SU-DHL-6 (cell line): ENCODE measurements at regions not wholly inside any gene's neighbourhood (a gene's known extent, or its start where the extent isn't known, plus 50 kb on each side); places are given as distances from the start of the nearest gene placed in this dataset.

Source experiments
- H2AFZ ChIP-seq: fragments of 200-600 bp; sonication (generic); 2 replicates; pipeline ENCODE4 v1.6.1; 2014; ENCODE audit warnings: low read depth, mild to moderate bottlenecking, moderate library complexity, mixed read lengths, antibody characterized with exemption, low read length; ENCODE audit not compliant: severe bottlenecking
- H3F3A ChIP-seq: fragments of 200-600 bp; shearing (Covaris generic); 2 replicates; pipeline ENCODE4 v1.6.0; 2016; ENCODE audit warnings: antibody characterized with exemption, mild to moderate bottlenecking; ENCODE audit not compliant: insufficient read depth
- H3K27ac ChIP-seq: fragments of 200-600 bp; sonication (generic); 2 replicates; pipeline ENCODE4 v1.5.1; 2016; ENCODE audit warnings: low read depth, mild to moderate bottlenecking, low read length, moderate library complexity, mixed read lengths
- H3K27me3 ChIP-seq: fragments of 200-600 bp; sonication (generic), shearing (Covaris generic); 2 replicates; pipeline ENCODE4 v1.6.0; 2014; ENCODE audit warnings: mild to moderate bottlenecking, low read length
- H3K36me3 ChIP-seq: fragments of 200-600 bp; sonication (generic); 2 replicates; pipeline ENCODE4 v1.6.1; 2014; ENCODE audit warnings: mild to moderate bottlenecking, low read length, mixed read lengths
- H3K4me2 ChIP-seq: fragments of 300-600, 200-600 bp; shearing (Covaris generic), sonication (generic); 2 replicates; pipeline ENCODE4 v1.6.0; 2014; ENCODE audit warnings: low read length, low read depth, mild to moderate bottlenecking; ENCODE audit not compliant: poor library complexity, severe bottlenecking
- H3K4me3 ChIP-seq: fragments of 200-600 bp; sonication (generic); 2 replicates; pipeline ENCODE4 v1.5.1; 2014; ENCODE audit warnings: antibody characterized with exemption, low read length, mild to moderate bottlenecking, mixed read lengths; ENCODE audit not compliant: insufficient read depth, poor library complexity, severe bottlenecking
- H3K79me2 ChIP-seq: fragments of 200-600 bp; sonication (generic); 2 replicates; pipeline ENCODE4 v1.6.1; 2014; ENCODE audit warnings: mild to moderate bottlenecking, low read length, moderate library complexity; ENCODE audit not compliant: insufficient read depth
- H3K9ac ChIP-seq: fragments of 200-600 bp; sonication (generic); 2 replicates; pipeline ENCODE4 v1.7.0; 2014; ENCODE audit warnings: mild to moderate bottlenecking, low read length
- H3K9me2 ChIP-seq: fragments of 200-600 bp; sonication (generic); replicated peaks from 2 replicates; pipeline ENCODE4 v1.6.1; 2014; ENCODE audit warnings: low read length; ENCODE audit not compliant: insufficient read depth
- H3K9me3 ChIP-seq: fragments of 200-600 bp; sonication (generic); 2 replicates; pipeline ENCODE4 v1.6.1; 2014; ENCODE audit warnings: low read length, mixed read lengths; ENCODE audit not compliant: insufficient read depth
- H4K20me1 ChIP-seq: fragments of 200-600 bp; sonication (generic); 2 replicates; pipeline ENCODE4 v1.6.1; 2014; ENCODE audit warnings: low read depth, mild to moderate bottlenecking, antibody characterized with exemption, low read length, moderate library complexity, mixed read lengths
- CTCF ChIP-seq: fragments of 200-600 bp; sonication (generic); IDR thresholded peaks from one replicate; pipeline ENCODE4 v1.5.1; 2017; ENCODE audit warnings: antibody characterized with exemption, mild to moderate bottlenecking, low read length, moderate library complexity; ENCODE audit not compliant: insufficient read depth, poor library complexity, severe bottlenecking
- EZH2phosphoT487 ChIP-seq: fragments of 200-600 bp; sonication (generic), shearing (Covaris generic); conservative IDR thresholded peaks from 2 replicates; pipeline ENCODE4 v1.6.1; 2018; ENCODE audit warnings: mild to moderate bottlenecking, antibody characterized with exemption, low read length, moderate library complexity, mixed read lengths

GRCh38 chr6:81309811-81310210 lies 442.7 kb downstream of the TENT5A start:
- H3F3A ChIP-seq = no peaks in the 10 kb centered on the region
- H3K36me3 ChIP-seq = no peaks in the 10 kb centered on the region
- no peak for TF ChIP-seq EZH2phosphoT487
- no peak for TF ChIP-seq CTCF
- no peaks in the 10 kb centered on the region for H3K27me3 ChIP-seq
- no peak overlapping the region for H3K4me2 ChIP-seq
- H4K20me1 ChIP-seq = no peaks in the 10 kb centered on the region
- H3K9me3 ChIP-seq = no peaks in the 10 kb centered on the region
- H3K79me2 ChIP-seq = no peaks in the 10 kb centered on the region
- no peak overlapping the region for H3K27ac ChIP-seq
- no peaks in the 10 kb centered on the region for H3K9me2 ChIP-seq
- no peak overlapping the region for H3K9ac ChIP-seq
- no peak overlapping the region for H3K4me3 ChIP-seq
- H2AFZ ChIP-seq = no peak overlapping the region

GRCh38 chr6:81308577-81309279 lies 443.8 kb downstream of the TENT5A start:
- H3K4me2 ChIP-seq = no peak overlapping the region
- no peak overlapping the region for H3K4me3 ChIP-seq
- H3K36me3 ChIP-seq = no peaks in the 10 kb centered on the region
- H3K27me3 ChIP-seq = no peaks in the 10 kb centered on the region
- no peaks in the 10 kb centered on the region for H3K9me2 ChIP-seq
- H3K27ac ChIP-seq = no peak overlapping the region
- H2AFZ ChIP-seq = no peak overlapping the region
- H3K79me2 ChIP-seq = no peaks in the 10 kb centered on the region
- no peaks in the 10 kb centered on the region for H3K9me3 ChIP-seq
- no peaks in the 10 kb centered on the region for H4K20me1 ChIP-seq
- H3K9ac ChIP-seq = no peak overlapping the region
- no peaks in the 10 kb centered on the region for H3F3A ChIP-seq
- TF ChIP-seq CTCF (no peak), EZH2phosphoT487 (no peak)

GRCh38 chr6:81307651-81308214 lies 444.7 kb downstream of the TENT5A start:
- H3K27me3 ChIP-seq = no peaks in the 10 kb centered on the region
- no peak overlapping the region for H3K4me2 ChIP-seq
- H3K36me3 ChIP-seq = no peaks in the 10 kb centered on the region
- H3K4me3 ChIP-seq = no peak overlapping the region
- no peak overlapping the region for H2AFZ ChIP-seq
- TF ChIP-seq CTCF = no peak
- TF ChIP-seq EZH2phosphoT487 = no peak
- H3K79me2 ChIP-seq = no peaks in the 10 kb centered on the region
- H3F3A ChIP-seq = no peaks in the 10 kb centered on the region
- no peak overlapping the region for H3K9ac ChIP-seq
- no peaks in the 10 kb centered on the region for H4K20me1 ChIP-seq
- no peaks in the 10 kb centered on the region for H3K9me2 ChIP-seq
- no peak overlapping the region for H3K27ac ChIP-seq
- no peaks in the 10 kb centered on the region for H3K9me3 ChIP-seq
